ENCODE measurements at regions not wholly inside any gene's neighbourhood (a gene's known extent, or its start where the extent isn't known, plus 50 kb on each side); places are given as distances from the start of the nearest gene placed in this dataset.

- no peak for TF ChIP-seq POLR2A (IDR thresholded peaks at IDR 0.05; ENCODE audit: extremely low read depth, insufficient read length)
- no peak for TF ChIP-seq CTCF (IDR thresholded peaks at IDR 0.05; ENCODE audit: low read depth, low read length)
- TF ChIP-seq MAX (IDR thresholded peaks at IDR 0.05; ENCODE audit: low read depth, low read length): no peak
Measured at GRCh38 chr7:10739401-10739800, 234.3 kb upstream of the PHF14 start.

All from NB4 (cell line).